NK-92 (cell line): ENCODE measurements at regions not wholly inside any gene's neighbourhood (a gene's known extent, or its start where the extent isn't known, plus 50 kb on each side); places are given as distances from the start of the nearest gene placed in this dataset.

Source experiments
- DNase-seq: peaks from one replicate; lab custom pipeline; 2025; ENCODE audit not compliant: unreplicated experiment; lab: John Stamatoyannopoulos, UW

DNA sequence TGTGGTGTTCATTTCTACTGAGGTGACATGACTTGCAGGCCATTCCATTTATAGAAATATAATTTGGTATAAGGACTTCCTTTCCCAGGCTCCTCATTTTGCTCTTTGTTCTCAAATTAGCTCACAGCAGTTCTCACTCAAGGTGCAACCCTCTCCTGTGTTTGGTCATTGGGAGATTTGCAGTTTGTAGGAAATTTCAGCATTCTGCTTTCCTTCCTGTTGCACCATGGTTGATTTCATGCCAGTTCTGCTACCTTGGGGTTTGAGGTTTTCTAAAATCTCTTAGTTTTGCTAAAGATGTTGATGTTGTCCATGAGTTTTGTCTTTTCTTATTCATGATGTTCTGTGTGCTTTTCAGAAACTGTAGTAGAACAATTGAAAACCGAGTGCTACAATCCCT, 65.7 kb upstream of the PROK2 start:
- no peak for DNase-seq

- DNase-seq, result no peak
Observed at GRCh38 chr3:71849681-71850080, 64.7 kb upstream of the PROK2 start.

DNA sequence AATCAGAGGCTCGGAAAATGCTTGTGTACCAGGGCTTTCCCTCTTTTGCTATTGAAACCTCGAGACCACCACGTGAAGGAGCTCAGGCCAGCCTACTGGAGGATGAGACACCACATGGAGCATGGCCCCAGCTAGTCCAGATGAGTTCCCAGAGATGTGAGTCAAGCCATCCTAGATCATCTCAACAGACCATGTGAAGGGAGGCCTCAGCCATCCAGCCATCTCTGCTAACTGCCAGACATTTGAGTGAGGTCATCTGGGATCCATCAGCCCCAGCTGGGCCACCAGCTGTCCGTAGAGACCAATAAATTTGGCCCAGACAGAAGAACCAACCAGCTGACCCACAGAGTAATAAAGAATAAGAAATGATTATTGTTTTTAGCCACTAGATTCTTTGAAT, 62.8 kb upstream of the PROK2 start:
- no peak for DNase-seq

DNA sequence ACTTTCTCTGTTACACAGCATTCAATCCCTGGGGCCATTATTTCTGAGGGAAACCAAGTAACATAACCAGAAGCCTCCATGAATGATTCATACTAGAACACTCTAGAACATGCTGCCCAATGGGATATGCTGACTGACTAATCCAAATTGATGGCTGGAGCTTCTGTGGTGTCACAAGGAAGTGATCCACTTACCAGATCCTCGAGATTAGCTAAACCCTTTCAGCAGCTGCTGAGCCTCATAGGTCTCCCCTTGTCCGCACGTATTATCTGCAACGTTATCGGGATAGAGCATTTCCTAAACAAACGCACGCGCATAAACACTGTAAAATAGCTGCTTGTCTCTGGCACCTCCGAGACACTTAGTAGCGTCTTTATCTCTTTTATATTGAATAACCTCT, 61.2 kb upstream of the PROK2 start:
- DNase-seq, result no peak

GRCh38 chr3:71843071-71843470, 58.1 kb upstream of the PROK2 start:
- no peak for DNase-seq

DNA sequence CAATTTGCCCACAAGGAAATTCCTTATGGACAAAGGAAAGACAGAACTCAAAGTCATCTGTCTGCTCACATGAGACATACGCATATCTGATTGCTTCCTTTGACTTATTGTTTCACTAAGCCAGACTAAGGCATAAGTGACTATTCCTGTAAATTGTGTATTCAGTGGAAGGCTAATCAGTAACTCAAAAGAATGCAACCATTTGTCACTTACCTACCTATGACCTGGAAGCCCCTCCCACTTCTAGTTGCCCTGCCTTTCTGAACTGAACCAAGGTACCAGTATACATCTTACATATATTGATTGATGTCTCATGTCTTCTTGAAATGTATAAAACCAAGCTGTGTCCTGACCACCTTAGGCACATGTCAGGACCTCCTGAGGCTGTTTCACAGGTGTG, 53.5 kb upstream of the PROK2 start:
- DNase-seq, result no peak
